Smooth muscle cell (in vitro differentiated cells): ENCODE measurements at regions not wholly inside any gene's neighbourhood (a gene's known extent, or its start where the extent isn't known, plus 50 kb on each side); places are given as distances from the start of the nearest gene placed in this dataset.

Experiments
- DNase-seq: peaks from one replicate; lab custom pipeline; 2025; ENCODE audit not compliant: unreplicated experiment; lab: John Stamatoyannopoulos, UW
- H2AFZ ChIP-seq: fragments of 200-600 bp; sonication (generic); 2 replicates; pipeline ENCODE4 v1.6.0; 2016; ENCODE audit warnings: antibody characterized with exemption, low read depth, mild to moderate bottlenecking
- H3F3A ChIP-seq: fragments of 200-600 bp; sonication (generic); 2 replicates; pipeline ENCODE4 v1.6.0; 2017; ENCODE audit warnings: antibody characterized with exemption, low read depth
- H3K27ac ChIP-seq: fragments of 200-600 bp; sonication (generic); 2 replicates; pipeline ENCODE4 v1.5.1; 2016; ENCODE audit warnings: low read depth, mild to moderate bottlenecking
- H3K27me3 ChIP-seq: fragments of 200-600 bp; sonication (generic); 2 replicates; pipeline ENCODE4 v1.6.1; 2016; ENCODE audit warnings: low read depth, mild to moderate bottlenecking
- H3K36me3 ChIP-seq: fragments of 200-600 bp; sonication (generic); 2 replicates; pipeline ENCODE4 v1.5.1; 2016; ENCODE audit warnings: low read depth
- H3K4me1 ChIP-seq: fragments of 200-600 bp; sonication (generic); 2 replicates; pipeline ENCODE4 v1.5.1; 2016; ENCODE audit warnings: low read depth
- H3K4me2 ChIP-seq: fragments of 200-600 bp; sonication (generic); 2 replicates; pipeline ENCODE4 v1.6.0; 2016; ENCODE audit warnings: mild to moderate bottlenecking
- H3K4me3 ChIP-seq: fragments of 200-600 bp; sonication (generic); 2 replicates; pipeline ENCODE4 v1.5.1; 2016; ENCODE audit warnings: mild to moderate bottlenecking
- H3K79me2 ChIP-seq: fragments of 200-600 bp; sonication (generic); 2 replicates; pipeline ENCODE4 v1.6.0; 2016; ENCODE audit warnings: low read depth, mild to moderate bottlenecking
- H3K9ac ChIP-seq: fragments of 200-600 bp; sonication (generic); 2 replicates; pipeline ENCODE4 v1.6.0; 2016; ENCODE audit warnings: low read depth
- H3K9me3 ChIP-seq: fragments of 200-600 bp; sonication (generic); replicated peaks from 2 replicates; pipeline ENCODE4 v1.5.1; 2016; ENCODE audit warnings: low read depth
- H4K20me1 ChIP-seq: fragments of 200-600 bp; sonication (generic); 2 replicates; pipeline ENCODE4 v1.6.0; 2016; ENCODE audit warnings: low read depth
- CTCF ChIP-seq: fragments of 200-600 bp; sonication (generic); IDR thresholded peaks from 2 replicates; pipeline ENCODE4 v1.5.1; 2017; ENCODE audit warnings: borderline replicate concordance, mild to moderate bottlenecking, antibody characterized with exemption; ENCODE audit not compliant: insufficient read depth, poor library complexity, severe bottlenecking
- WGBS: methylation state at CpG from one replicate; pipeline ENCODE4 v1.1.7; 2016; ENCODE audit warnings: low lambda C conversion rate; 5-methylcytosine and 5-hydroxymethylcytosine counted together

GRCh38 chr4:122508083-122508482 is 51.6 kb upstream of the IL2 start:
- Histone ChIP-seq H3K27ac (no peak overlapping the region), H3K4me3 (no peak overlapping the region), H3K9me3 (no peaks in the 10 kb centered on the region), H3K9ac (no peak overlapping the region), H3K4me1 (no peaks in the 10 kb centered on the region), H3F3A (no peaks in the 10 kb centered on the region), H3K36me3 (no peaks in the 10 kb centered on the region), H3K27me3 (no peaks in the 10 kb centered on the region), H4K20me1 (no peaks in the 10 kb centered on the region), H3K4me2 (no peak overlapping the region), H2AFZ (no peak overlapping the region), H3K79me2 (no peaks in the 10 kb centered on the region)
- no peak for TF ChIP-seq CTCF
- 55% methylated on average over 1 of the region's 1 CpG for WGBS
- DNase-seq, result no peak
